ENCODE measurements at regions not wholly inside any gene's neighbourhood (a gene's known extent, or its start where the extent isn't known, plus 50 kb on each side); places are given as distances from the start of the nearest gene placed in this dataset.

DNA sequence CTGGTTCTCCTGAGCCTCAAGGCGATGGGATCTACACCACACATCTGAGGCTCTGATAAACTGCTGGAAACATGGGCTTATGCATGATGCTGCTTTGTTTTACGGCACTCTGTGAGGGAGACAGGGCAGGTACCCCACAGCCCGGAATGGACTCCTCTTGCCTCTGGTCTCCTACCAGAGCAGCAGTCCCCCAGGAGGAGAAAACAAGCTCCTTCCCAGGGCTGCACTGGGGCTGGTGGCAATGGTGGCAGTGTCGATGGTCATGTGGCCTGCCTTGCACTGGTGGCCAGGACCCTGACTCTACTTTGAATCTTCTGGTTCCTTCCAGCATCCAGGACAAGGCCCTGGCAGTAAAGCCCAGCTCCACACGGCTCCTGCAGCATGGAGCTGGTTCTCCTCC, 79.4 kb downstream of the TOMM20 start:
- no peak for ATAC-seq
- Mint-ChIP-seq H3K27ac (no peak overlapping the region), H3K27me3 (ENCODE audit: low read depth in 2 of 2) (peaks cover 0 to 3% of the 10 kb centered on the region in 2 donors), H3K36me3 (no peaks in the 10 kb centered on the region), H3K4me1 (peaks cover 19 to 21% of the 10 kb centered on the region in 2 donors), H3K9me3 (no peaks in the 10 kb centered on the region), H3K4me3 (no peak overlapping the region)
- Histone ChIP-seq H3K27me3 (ENCODE audit: control insufficient read depth, insufficient read depth, low read length) (no peaks in the 10 kb centered on the region), H3K4me3 (ENCODE audit: low read length) (no peak overlapping the region), H3K9me3 (ENCODE audit: control insufficient read depth, insufficient read depth, low read length) (no peaks in the 10 kb centered on the region), H3K27ac (ENCODE audit: low read length) (no peak overlapping the region), H3K36me3 (ENCODE audit: control insufficient read depth, insufficient read depth, low read length) (no peaks in the 10 kb centered on the region), H3K4me1 (ENCODE audit: control insufficient read depth, insufficient read depth, low read length) (peaks cover 43% of the 10 kb centered on the region)
- no peak for DNase-seq
- intact Hi-C loops (cut with micrococcal nuclease), result loop anchor here (5.0 kb wide), 1 partner anchor 37 kb away; no protein-coding TSS in a partner anchor
- TF ChIP-seq, protein P1, sequence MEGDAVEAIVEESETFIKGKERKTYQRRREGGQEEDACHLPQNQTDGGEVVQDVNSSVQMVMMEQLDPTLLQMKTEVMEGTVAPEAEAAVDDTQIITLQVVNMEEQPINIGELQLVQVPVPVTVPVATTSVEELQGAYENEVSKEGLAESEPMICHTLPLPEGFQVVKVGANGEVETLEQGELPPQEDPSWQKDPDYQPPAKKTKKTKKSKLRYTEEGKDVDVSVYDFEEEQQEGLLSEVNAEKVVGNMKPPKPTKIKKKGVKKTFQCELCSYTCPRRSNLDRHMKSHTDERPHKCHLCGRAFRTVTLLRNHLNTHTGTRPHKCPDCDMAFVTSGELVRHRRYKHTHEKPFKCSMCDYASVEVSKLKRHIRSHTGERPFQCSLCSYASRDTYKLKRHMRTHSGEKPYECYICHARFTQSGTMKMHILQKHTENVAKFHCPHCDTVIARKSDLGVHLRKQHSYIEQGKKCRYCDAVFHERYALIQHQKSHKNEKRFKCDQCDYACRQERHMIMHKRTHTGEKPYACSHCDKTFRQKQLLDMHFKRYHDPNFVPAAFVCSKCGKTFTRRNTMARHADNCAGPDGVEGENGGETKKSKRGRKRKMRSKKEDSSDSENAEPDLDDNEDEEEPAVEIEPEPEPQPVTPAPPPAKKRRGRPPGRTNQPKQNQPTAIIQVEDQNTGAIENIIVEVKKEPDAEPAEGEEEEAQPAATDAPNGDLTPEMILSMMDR (IDR thresholded peaks at IDR 0.05), result no peak
- 96% methylated on average over 5 of the region's 5 CpGs for WGBS (ENCODE audit: insufficient coverage)

DNA sequence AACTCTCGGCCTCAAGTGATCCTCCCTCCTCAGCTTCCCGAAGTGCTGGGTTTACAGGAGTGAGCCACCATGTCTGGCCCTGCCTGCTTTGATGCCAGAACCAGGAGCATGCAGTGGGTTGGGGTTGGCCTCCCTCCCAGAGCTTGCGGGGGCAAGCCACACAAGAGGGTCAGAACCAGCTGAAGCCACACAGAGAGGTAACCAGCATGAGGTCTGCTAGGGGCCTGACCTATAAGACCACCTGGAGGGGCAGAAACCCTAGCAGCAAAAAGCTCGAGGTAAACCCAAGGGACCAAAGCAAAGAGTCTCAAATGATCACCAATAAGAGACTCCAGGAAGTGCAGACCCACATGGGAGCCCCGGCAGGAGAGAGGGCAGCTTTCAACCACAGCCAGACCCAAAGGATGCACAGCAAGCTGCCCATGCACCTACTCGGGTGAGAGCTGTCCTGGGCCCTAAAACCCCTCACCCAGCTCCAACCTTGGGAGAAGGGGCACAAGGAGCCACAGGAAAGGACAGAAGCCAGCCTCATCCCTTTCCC, 81.2 kb downstream of the TOMM20 start:
- ATAC-seq, result no peak

DNA sequence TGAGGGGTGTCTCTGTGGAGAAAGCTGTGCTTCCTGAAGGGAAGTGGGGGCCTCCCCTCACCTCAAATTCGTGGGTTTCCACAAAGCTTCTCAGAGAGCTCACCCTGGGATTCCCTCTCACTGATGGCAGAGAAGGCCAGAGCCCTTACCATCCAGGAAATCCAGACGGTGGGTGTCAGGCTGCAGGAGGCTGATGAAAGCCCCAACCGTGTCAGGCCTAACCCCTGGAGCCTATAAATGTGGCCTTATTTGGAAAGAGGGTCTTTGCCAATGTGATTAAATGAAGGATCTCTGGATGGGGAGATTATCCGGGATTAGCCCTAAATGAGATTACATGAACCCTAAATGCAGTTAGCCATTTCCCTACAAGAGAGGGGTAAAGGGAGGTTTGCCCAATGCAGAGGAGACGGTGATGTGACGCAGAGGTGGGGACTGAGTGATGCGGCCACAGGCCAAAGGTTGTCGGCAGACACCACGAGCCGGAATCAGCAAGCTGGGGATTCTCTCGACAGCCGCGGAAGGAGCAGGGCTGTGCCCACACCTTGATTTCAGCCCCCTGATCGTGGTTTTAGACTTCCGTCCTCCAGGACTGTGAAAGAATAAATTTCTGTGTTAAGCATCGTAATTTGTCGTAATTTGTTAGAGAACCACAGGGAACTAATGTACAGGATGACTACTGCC, 82.6 kb downstream of the TOMM20 start:
- Histone ChIP-seq H3K27ac (ENCODE audit: low read length) (no peak overlapping the region), H3K9me3 (ENCODE audit: control insufficient read depth, insufficient read depth, low read length) (no peaks in the 10 kb centered on the region), H3K4me3 (ENCODE audit: low read length) (no peak overlapping the region), H3K4me1 (ENCODE audit: control insufficient read depth, insufficient read depth, low read length) (peaks cover 66% of the 10 kb centered on the region), H3K27me3 (ENCODE audit: control insufficient read depth, insufficient read depth, low read length) (no peaks in the 10 kb centered on the region), H3K36me3 (ENCODE audit: control insufficient read depth, insufficient read depth, low read length) (no peaks in the 10 kb centered on the region)
- Mint-ChIP-seq H3K27ac (peak overlapping the region in 1 of 2 donors; percentile 43), H3K27me3 (ENCODE audit: low read depth in 2 of 2) (no peaks in the 10 kb centered on the region), H3K4me3 (peak overlapping the region; percentile 53), H3K9me3 (no peaks in the 10 kb centered on the region), H3K4me1 (peaks cover 37 to 40% of the 10 kb centered on the region in 2 donors), H3K36me3 (no peaks in the 10 kb centered on the region)
- no peak for DNase-seq
- WGBS (ENCODE audit: insufficient coverage), result 68% methylated on average over 17 of the region's 17 CpGs
- TF ChIP-seq, protein P1 (IDR thresholded peaks at IDR 0.05), result no peak
- intact Hi-C loops (cut with micrococcal nuclease), result loop anchor here (5.0 kb wide), 1 partner anchor 34 kb away; no protein-coding TSS in a partner anchor
- ATAC-seq, result peak in 2 of 3 donors; percentile 41 to 66

More for the DNA sequence above, 81.2 kb downstream of the TOMM20 start:
- Mint-ChIP-seq H3K27ac (no peak overlapping the region), H3K4me3 (no peak overlapping the region), H3K27me3 (ENCODE audit: low read depth in 2 of 2) (no peaks in the 10 kb centered on the region), H3K36me3 (no peaks in the 10 kb centered on the region), H3K4me1 (peaks cover 34 to 35% of the 10 kb centered on the region in 2 donors), H3K9me3 (no peaks in the 10 kb centered on the region)
- TF ChIP-seq, protein P1 (IDR thresholded peaks at IDR 0.05), result no peak
- no peak overlapping the region for H3K27ac ChIP-seq (ENCODE audit: low read length)
- no peak overlapping the region for H3K4me3 ChIP-seq (ENCODE audit: low read length)
- H3K9me3 ChIP-seq (ENCODE audit: control insufficient read depth, insufficient read depth, low read length), result no peaks in the 10 kb centered on the region
- no peaks in the 10 kb centered on the region for H3K36me3 ChIP-seq (ENCODE audit: control insufficient read depth, insufficient read depth, low read length)
- intact Hi-C loops (cut with micrococcal nuclease), result loop anchor here (5.0 kb wide), 1 partner anchor 35 kb away; no protein-coding TSS in a partner anchor
- no peak for DNase-seq
- whole genome bisulfite sequencing (ENCODE audit: insufficient coverage), result 56% methylated on average over 6 of the region's 6 CpGs
- H3K4me1 ChIP-seq (ENCODE audit: control insufficient read depth, insufficient read depth, low read length), result peaks cover 61% of the 10 kb centered on the region
- no peaks in the 10 kb centered on the region for H3K27me3 ChIP-seq (ENCODE audit: control insufficient read depth, insufficient read depth, low read length)
